ENCODE measurements at regions not wholly inside any gene's neighbourhood (a gene's known extent, or its start where the extent isn't known, plus 50 kb on each side); places are given as distances from the start of the nearest gene placed in this dataset.

- Histone ChIP-seq H3K9me3 (ENCODE audit: low read length) (no peaks in the 10 kb centered on the region), H3K36me3 (ENCODE audit: insufficient read depth, low read length) (no peaks in the 10 kb centered on the region), H3K9me2 (ENCODE audit: insufficient read depth, low read length) (no peaks in the 10 kb centered on the region), H3F3A (ENCODE audit: insufficient read depth, low read length, poor library complexity, severe bottlenecking) (no peaks in the 10 kb centered on the region), H3K79me2 (replicated peaks; ENCODE audit: insufficient read depth, low read length) (no peaks in the 10 kb centered on the region), H4K20me1 (ENCODE audit: insufficient read depth) (no peaks in the 10 kb centered on the region), H3K4me3 (ENCODE audit: low read length) (no peak overlapping the region), H3K27ac (ENCODE audit: low read length) (no peak overlapping the region), H3K27me3 (ENCODE audit: insufficient read depth, low read depth, low read length) (no peaks in the 10 kb centered on the region), H3K9ac (ENCODE audit: low read length) (no peak overlapping the region), H3K4me2 (ENCODE audit: low read length) (no peak overlapping the region), H2AFZ (ENCODE audit: low read depth, low read length) (no peak overlapping the region)
- TF ChIP-seq RAD21 (conservative IDR thresholded peaks at IDR 0.05) (no peak), MXI1 (conservative IDR thresholded peaks at IDR 0.05; ENCODE audit: poor library complexity, severe bottlenecking) (no peak), EP300 (conservative IDR thresholded peaks at IDR 0.05; ENCODE audit: poor library complexity, severe bottlenecking) (no peak), POLR2AphosphoS5 (IDR thresholded peaks at IDR 0.05) (no peak), SMC3 (conservative IDR thresholded peaks at IDR 0.05; ENCODE audit: poor library complexity) (no peak), TAF1 (IDR thresholded peaks at IDR 0.05; ENCODE audit: low read depth) (no peak), EZH2 (IDR thresholded peaks at IDR 0.05; ENCODE audit: borderline replicate concordance, insufficient read depth, low read length, poor library complexity, severe bottlenecking) (no peak), CTCF (IDR thresholded peaks at IDR 0.05; ENCODE audit: poor library complexity, severe bottlenecking) (no peak)
- TF ChIP-seq, protein P1, sequence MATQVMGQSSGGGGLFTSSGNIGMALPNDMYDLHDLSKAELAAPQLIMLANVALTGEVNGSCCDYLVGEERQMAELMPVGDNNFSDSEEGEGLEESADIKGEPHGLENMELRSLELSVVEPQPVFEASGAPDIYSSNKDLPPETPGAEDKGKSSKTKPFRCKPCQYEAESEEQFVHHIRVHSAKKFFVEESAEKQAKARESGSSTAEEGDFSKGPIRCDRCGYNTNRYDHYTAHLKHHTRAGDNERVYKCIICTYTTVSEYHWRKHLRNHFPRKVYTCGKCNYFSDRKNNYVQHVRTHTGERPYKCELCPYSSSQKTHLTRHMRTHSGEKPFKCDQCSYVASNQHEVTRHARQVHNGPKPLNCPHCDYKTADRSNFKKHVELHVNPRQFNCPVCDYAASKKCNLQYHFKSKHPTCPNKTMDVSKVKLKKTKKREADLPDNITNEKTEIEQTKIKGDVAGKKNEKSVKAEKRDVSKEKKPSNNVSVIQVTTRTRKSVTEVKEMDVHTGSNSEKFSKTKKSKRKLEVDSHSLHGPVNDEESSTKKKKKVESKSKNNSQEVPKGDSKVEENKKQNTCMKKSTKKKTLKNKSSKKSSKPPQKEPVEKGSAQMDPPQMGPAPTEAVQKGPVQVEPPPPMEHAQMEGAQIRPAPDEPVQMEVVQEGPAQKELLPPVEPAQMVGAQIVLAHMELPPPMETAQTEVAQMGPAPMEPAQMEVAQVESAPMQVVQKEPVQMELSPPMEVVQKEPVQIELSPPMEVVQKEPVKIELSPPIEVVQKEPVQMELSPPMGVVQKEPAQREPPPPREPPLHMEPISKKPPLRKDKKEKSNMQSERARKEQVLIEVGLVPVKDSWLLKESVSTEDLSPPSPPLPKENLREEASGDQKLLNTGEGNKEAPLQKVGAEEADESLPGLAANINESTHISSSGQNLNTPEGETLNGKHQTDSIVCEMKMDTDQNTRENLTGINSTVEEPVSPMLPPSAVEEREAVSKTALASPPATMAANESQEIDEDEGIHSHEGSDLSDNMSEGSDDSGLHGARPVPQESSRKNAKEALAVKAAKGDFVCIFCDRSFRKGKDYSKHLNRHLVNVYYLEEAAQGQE (IDR thresholded peaks at IDR 0.05; ENCODE audit: borderline replicate concordance) = no peak
These were observed 102.0 kb upstream of the ARMC3 start for GRCh38 chr10:22825841-22826240.

DNA sequence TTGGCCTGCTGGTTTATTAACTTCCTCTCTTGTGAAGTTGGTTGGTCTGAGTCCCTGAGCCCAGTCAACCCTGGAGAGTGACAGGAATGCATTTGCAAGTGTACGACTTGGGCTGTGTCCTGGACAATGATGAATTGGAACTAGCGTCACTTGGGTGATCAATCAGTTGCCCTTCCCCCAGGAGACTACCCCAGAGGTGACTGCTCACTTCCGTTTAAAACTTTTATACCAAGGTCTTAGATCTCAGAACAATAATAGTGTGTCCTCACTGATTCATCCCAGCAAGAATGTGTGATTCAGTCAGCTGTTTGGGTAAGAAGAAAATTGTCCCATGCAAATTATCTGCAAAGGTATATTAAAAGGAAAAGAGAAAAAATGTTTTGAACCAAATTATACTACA is 102.9 kb upstream of the ARMC3 start:
- Histone ChIP-seq H3K9me2 (ENCODE audit: insufficient read depth, low read length) (no peaks in the 10 kb centered on the region), H3F3A (ENCODE audit: insufficient read depth, low read length, poor library complexity, severe bottlenecking) (no peaks in the 10 kb centered on the region), H3K4me2 (ENCODE audit: low read length) (no peak overlapping the region), H3K79me2 (replicated peaks; ENCODE audit: insufficient read depth, low read length) (no peaks in the 10 kb centered on the region), H3K9me3 (ENCODE audit: low read length) (no peaks in the 10 kb centered on the region), H3K27me3 (ENCODE audit: insufficient read depth, low read depth, low read length) (no peaks in the 10 kb centered on the region), H2AFZ (ENCODE audit: low read depth, low read length) (no peak overlapping the region), H4K20me1 (ENCODE audit: insufficient read depth) (no peaks in the 10 kb centered on the region), H3K27ac (ENCODE audit: low read length) (no peak overlapping the region), H3K4me3 (ENCODE audit: low read length) (no peak overlapping the region), H3K36me3 (ENCODE audit: insufficient read depth, low read length) (no peaks in the 10 kb centered on the region), H3K9ac (ENCODE audit: low read length) (no peak overlapping the region)
- TF ChIP-seq, protein P1 (IDR thresholded peaks at IDR 0.05; ENCODE audit: borderline replicate concordance) = no peak
- no peak for TF ChIP-seq RAD21 (conservative IDR thresholded peaks at IDR 0.05)
- no peak for TF ChIP-seq CTCF (IDR thresholded peaks at IDR 0.05; ENCODE audit: poor library complexity, severe bottlenecking)
- no peak for TF ChIP-seq MXI1 (conservative IDR thresholded peaks at IDR 0.05; ENCODE audit: poor library complexity, severe bottlenecking)
- TF ChIP-seq TAF1 (IDR thresholded peaks at IDR 0.05; ENCODE audit: low read depth) = no peak
- no peak for TF ChIP-seq EP300 (conservative IDR thresholded peaks at IDR 0.05; ENCODE audit: poor library complexity, severe bottlenecking)
- TF ChIP-seq EZH2 (IDR thresholded peaks at IDR 0.05; ENCODE audit: borderline replicate concordance, insufficient read depth, low read length, poor library complexity, severe bottlenecking) = no peak
- no peak for TF ChIP-seq POLR2AphosphoS5 (IDR thresholded peaks at IDR 0.05)
- no peak for TF ChIP-seq SMC3 (conservative IDR thresholded peaks at IDR 0.05; ENCODE audit: poor library complexity)
